Epithelial cell of esophagus (primary cell): ENCODE measurements at regions not wholly inside any gene's neighbourhood (a gene's known extent, or its start where the extent isn't known, plus 50 kb on each side); places are given as distances from the start of the nearest gene placed in this dataset.

ENCODE experiments used
- DNase-seq: peaks from one replicate; pipeline ENCODE4 v3.0.0; 2010; ENCODE audit warnings: low read depth
- H3K4me3 ChIP-seq: 2 replicates; pipeline ENCODE4 v1.5.1; 2011; ENCODE audit warnings: mild to moderate bottlenecking, low read length, control low read depth
- CTCF ChIP-seq: IDR thresholded peaks from 2 replicates; pipeline ENCODE4 v1.5.1; 2011; ENCODE audit warnings: low read depth, mild to moderate bottlenecking, low read length, control low read depth, inconsistent platforms; ENCODE audit not compliant: insufficient read depth; ENCODE audit errors: missing control alignments

GRCh38 chr7:156203923-156204322 is 391.7 kb upstream of the SHH start:
- TF ChIP-seq CTCF, result no peak
- H3K4me3 ChIP-seq, result no peak overlapping the region
- DNase-seq, result no peak

GRCh38 chr7:156198277-156198676 is 386.0 kb upstream of the SHH start:
- H3K4me3 ChIP-seq, result no peak overlapping the region
- TF ChIP-seq CTCF, result no peak
- DNase-seq, result no peak

- TF ChIP-seq CTCF, result no peak
- no peak overlapping the region for H3K4me3 ChIP-seq
- DNase-seq, result no peak
Observed at GRCh38 chr7:156196649-156197048, 384.4 kb upstream of the SHH start.

- H3K4me3 ChIP-seq, result no peak overlapping the region
- TF ChIP-seq CTCF, result no peak
- no peak for DNase-seq
Observed at GRCh38 chr7:156195276-156195675, 383.0 kb upstream of the SHH start.

- no peak for DNase-seq
- H3K4me3 ChIP-seq, result no peak overlapping the region
- TF ChIP-seq CTCF, result no peak
Observed at GRCh38 chr7:156194813-156195212, 382.6 kb upstream of the SHH start.

GRCh38 chr7:156192921-156193320 is 380.7 kb upstream of the SHH start:
- no peak for TF ChIP-seq CTCF
- DNase-seq, result peak; percentile 1
- no peak overlapping the region for H3K4me3 ChIP-seq

GRCh38 chr7:156191090-156191489 is 378.8 kb upstream of the SHH start:
- no peak for DNase-seq
- H3K4me3 ChIP-seq, result no peak overlapping the region
- TF ChIP-seq CTCF, result no peak
